Calu3 (cell line): ENCODE measurements at regions not wholly inside any gene's neighbourhood (a gene's known extent, or its start where the extent isn't known, plus 50 kb on each side); places are given as distances from the start of the nearest gene placed in this dataset.

Experiments
- BruUV-seq: library from RNA; stranded (reverse); fragments of 400-500 nt; replicated peaks from 2 replicates; lab custom pipeline; 2021; lab: Mats Ljungman, UMichigan
- CTCF ChIA-PET: fragments of 300-600 bp; sonication (Branson Sonifier 250); formaldehyde crosslinking; loops from one replicate; lab custom pipeline; 2022; ENCODE audit warnings: antibody characterized with exemption; lab: Charles Lee
- DNase-seq: peaks from one replicate; pipeline ENCODE4 v3.0.0; 2022
- H3K27ac Mint-ChIP-seq: one replicate; pipeline ENCODE4 v1.8.0; 2022; ENCODE audit warnings: mixed read lengths; ENCODE audit not compliant: unreplicated experiment
- H3K27me3 Mint-ChIP-seq: one replicate; pipeline ENCODE4 v1.8.0; 2022; ENCODE audit warnings: mixed read lengths; ENCODE audit not compliant: unreplicated experiment
- H3K36me3 Mint-ChIP-seq: one replicate; pipeline ENCODE4 v1.8.0; 2022; ENCODE audit warnings: mild to moderate bottlenecking, moderate library complexity, mixed read lengths; ENCODE audit not compliant: insufficient read depth, unreplicated experiment
- H3K4me1 Mint-ChIP-seq: one replicate; pipeline ENCODE4 v1.8.0; 2022; ENCODE audit warnings: mild to moderate bottlenecking, low read depth, mixed read lengths; ENCODE audit not compliant: unreplicated experiment
- H3K4me3 Mint-ChIP-seq: one replicate; pipeline ENCODE4 v1.8.0; 2022; ENCODE audit warnings: mild to moderate bottlenecking, low read depth, moderate library complexity, mixed read lengths; ENCODE audit not compliant: unreplicated experiment
- H3K9me3 Mint-ChIP-seq: one replicate; pipeline ENCODE4 v1.8.0; 2022; ENCODE audit warnings: low read depth, mixed read lengths; ENCODE audit not compliant: unreplicated experiment
- CTCF ChIP-seq: fragments of 200-600 bp; IDR thresholded peaks from one replicate; pipeline ENCODE4 v1.8.0; 2022; ENCODE audit warnings: antibody characterized with exemption; ENCODE audit not compliant: unreplicated experiment
- intact Hi-C: fragments of 100-400 bp; cut with micrococcal nuclease; formaldehyde crosslinking; loops from one replicate; pipeline ENCODE4 v1.10.0; 2022; ENCODE audit not compliant: unreplicated experiment

- no peak for DNase-seq
- H3K27ac Mint-ChIP-seq: no peak overlapping the region
- intact Hi-C loops: no loop called here
- BruUV-seq: no TSS peak
- no peaks in the 10 kb centered on the region for H3K36me3 Mint-ChIP-seq
- CTCF ChIA-PET: no interaction called here
- H3K4me3 Mint-ChIP-seq: no peak overlapping the region
- no peaks in the 10 kb centered on the region for H3K9me3 Mint-ChIP-seq
- no peaks in the 10 kb centered on the region for H3K27me3 Mint-ChIP-seq
- TF ChIP-seq CTCF: no peak
- no peaks in the 10 kb centered on the region for H3K4me1 Mint-ChIP-seq
Observed at GRCh38 chr2:186098821-186099220, 360.2 kb downstream of the FSIP2 start.

- Mint-ChIP-seq H3K27ac (no peak overlapping the region), H3K36me3 (no peaks in the 10 kb centered on the region), H3K9me3 (no peaks in the 10 kb centered on the region), H3K4me3 (no peak overlapping the region), H3K27me3 (no peaks in the 10 kb centered on the region), H3K4me1 (no peaks in the 10 kb centered on the region)
- CTCF ChIA-PET: no interaction called here
- intact Hi-C loops: no loop called here
- no TSS peak for BruUV-seq
- DNase-seq: no peak
- TF ChIP-seq CTCF: no peak
Observed at GRCh38 chr2:186099826-186100225, 361.2 kb downstream of the FSIP2 start.

GRCh38 chr2:186100636-186101035, 362.0 kb downstream of the FSIP2 start:
- H3K36me3 Mint-ChIP-seq: no peaks in the 10 kb centered on the region
- no peak for DNase-seq
- BruUV-seq: no TSS peak
- no peaks in the 10 kb centered on the region for H3K4me1 Mint-ChIP-seq
- H3K27ac Mint-ChIP-seq: no peak overlapping the region
- no peak for TF ChIP-seq CTCF
- H3K9me3 Mint-ChIP-seq: no peaks in the 10 kb centered on the region
- H3K4me3 Mint-ChIP-seq: no peak overlapping the region
- intact Hi-C loops: no loop called here
- no peaks in the 10 kb centered on the region for H3K27me3 Mint-ChIP-seq
- CTCF ChIA-PET: no interaction called here

- Mint-ChIP-seq H3K27me3 (no peaks in the 10 kb centered on the region), H3K4me1 (no peaks in the 10 kb centered on the region), H3K36me3 (no peaks in the 10 kb centered on the region), H3K9me3 (no peaks in the 10 kb centered on the region), H3K4me3 (no peak overlapping the region), H3K27ac (no peak overlapping the region)
- CTCF ChIA-PET: no interaction called here
- no peak for TF ChIP-seq CTCF
- intact Hi-C loops: no loop called here
- DNase-seq: no peak
- BruUV-seq: no TSS peak
Observed at GRCh38 chr2:186101616-186102015, 363.0 kb downstream of the FSIP2 start.

- no peak overlapping the region for H3K27ac Mint-ChIP-seq
- no peak overlapping the region for H3K4me3 Mint-ChIP-seq
- H3K9me3 Mint-ChIP-seq: no peaks in the 10 kb centered on the region
- TF ChIP-seq CTCF: no peak
- no peak for DNase-seq
- intact Hi-C loops: no loop called here
- no peaks in the 10 kb centered on the region for H3K36me3 Mint-ChIP-seq
- no peaks in the 10 kb centered on the region for H3K27me3 Mint-ChIP-seq
- no peaks in the 10 kb centered on the region for H3K4me1 Mint-ChIP-seq
- CTCF ChIA-PET: no interaction called here
- no TSS peak for BruUV-seq
Observed at GRCh38 chr2:186103276-186103675, 364.7 kb downstream of the FSIP2 start.
